ENCODE measurements at regions not wholly inside any gene's neighbourhood (a gene's known extent, or its start where the extent isn't known, plus 50 kb on each side); places are given as distances from the start of the nearest gene placed in this dataset.
"Not testable (repeated sequence)": the region's sequence is repeated elsewhere in the genome, so short reads cannot be mapped to it uniquely, and the experiment has no call there.

GRCh38 chr2:16025211-16025875 lies 85.0 kb downstream of the MYCN start:
- Histone ChIP-seq H3K9ac (no peak overlapping the region), H3K4me2 (no peak overlapping the region), H3K4me3 (ENCODE audit: low read depth in 2 of 2, low read length in 1 of 2) (no peak overlapping the region), H3K27me3 (ENCODE audit: insufficient read depth) (no peaks in the 10 kb centered on the region), H3K9me3 (no peaks in the 10 kb centered on the region), H3F3A (replicated peaks; ENCODE audit: insufficient read depth) (no peaks in the 10 kb centered on the region), H3K36me3 (replicated peaks in 1 of 2; ENCODE audit: control insufficient read depth in 1 of 2, insufficient read depth in 2 of 2, low read length in 1 of 2) (no peaks in the 10 kb centered on the region), H3K9me2 (no peaks in the 10 kb centered on the region), H2AFZ (ENCODE audit: low read depth) (no peak overlapping the region), H3K27ac (ENCODE audit: low read depth in 2 of 2, low read length in 1 of 2) (no peak overlapping the region), H4K20me1 (ENCODE audit: insufficient read depth) (no peaks in the 10 kb centered on the region), H3K79me2 (ENCODE audit: insufficient read depth) (no peaks in the 10 kb centered on the region), H3K4me1 (ENCODE audit: control insufficient read depth in 1 of 2, insufficient read depth in 2 of 2, low read depth in 1 of 2, low read length in 1 of 2) (no peaks in the 10 kb centered on the region)
- WGBS (ENCODE audit: low lambda C conversion rate), result 21% methylated on average over 8 of the region's 8 CpGs
- POLR2A ChIA-PET, result no interaction called here
- CTCF ChIA-PET, result interaction anchor here (0.5 to 1.7 kb wide), 2 partner anchors 13 to 276 kb away, joined by 3 to 6 read pairs; no protein-coding TSS in a partner anchor
- no peak for TF ChIP-seq EZH2phosphoT487 (IDR thresholded peaks at IDR 0.05; ENCODE audit: borderline replicate concordance, low read depth)
- TF ChIP-seq ZBTB33 (IDR thresholded peaks at IDR 0.05; ENCODE audit: borderline replicate concordance, low read depth), result no peak
- no peak for TF ChIP-seq MXI1 (IDR thresholded peaks at IDR 0.05; ENCODE audit: low read depth, low read length)
- no peak for TF ChIP-seq TAF1 (IDR thresholded peaks at IDR 0.05; ENCODE audit: borderline replicate concordance, low read depth, low read length)
- no peak for TF ChIP-seq TEAD4 (IDR thresholded peaks at IDR 0.05; ENCODE audit: borderline replicate concordance, insufficient read depth)
- TF ChIP-seq RAD21 (IDR thresholded peaks at IDR 0.05; ENCODE audit: low read length), result no peak
- TF ChIP-seq GABPA (IDR thresholded peaks at IDR 0.05; ENCODE audit: low read depth), result no peak
- TF ChIP-seq CTCF (IDR thresholded peaks at IDR 0.05), result no peak
- TF ChIP-seq USF2 (IDR thresholded peaks at IDR 0.05; ENCODE audit: borderline replicate concordance, low read depth, low read length), result no peak
- TF ChIP-seq USF1 (IDR thresholded peaks at IDR 0.05; ENCODE audit: borderline replicate concordance, low read depth), result no peak
- no peak for TF ChIP-seq YY1 (IDR thresholded peaks at IDR 0.05; ENCODE audit: low read depth)
- TF ChIP-seq ELF1 (IDR thresholded peaks at IDR 0.05), result no peak
- TF ChIP-seq PBX3 (IDR thresholded peaks at IDR 0.05), result no peak
- DNase-seq, result no peak

- H3K79me2 ChIP-seq (ENCODE audit: insufficient read depth); H2AFZ ChIP-seq (ENCODE audit: low read depth); H3F3A ChIP-seq (replicated peaks; ENCODE audit: insufficient read depth); H3K36me3 ChIP-seq (replicated peaks in 1 of 2; ENCODE audit: control insufficient read depth in 1 of 2, insufficient read depth in 2 of 2, low read length in 1 of 2); H3K4me3 ChIP-seq (ENCODE audit: low read depth in 2 of 2, low read length in 1 of 2); H3K27ac ChIP-seq (ENCODE audit: low read depth in 2 of 2, low read length in 1 of 2); H3K9me2 ChIP-seq; POLR2A ChIA-PET; H3K4me2 ChIP-seq; H4K20me1 ChIP-seq (ENCODE audit: insufficient read depth); H3K4me1 ChIP-seq (ENCODE audit: control insufficient read depth in 1 of 2, insufficient read depth in 2 of 2, low read depth in 1 of 2, low read length in 1 of 2); H3K9me3 ChIP-seq; H3K9ac ChIP-seq; H3K27me3 ChIP-seq (ENCODE audit: insufficient read depth); DNase-seq: not testable (repeated sequence)
- CTCF ChIA-PET, result interaction anchor here (0.5 to 1.7 kb wide), 3 partner anchors 9 to 277 kb away, joined by 3 to 6 read pairs (median 3); no protein-coding TSS in a partner anchor
- WGBS (ENCODE audit: low lambda C conversion rate), result 37% methylated on average over 8 of the region's 8 CpGs
These were observed 84.3 kb downstream of the MYCN start for GRCh38 chr2:16024628-16025027.
